Kasumi-1 (cell line): ENCODE measurements at regions not wholly inside any gene's neighbourhood (a gene's known extent, or its start where the extent isn't known, plus 50 kb on each side); places are given as distances from the start of the nearest gene placed in this dataset.

Experiments
- DNase-seq, 2 experiments: peaks; one replicate each; lab custom pipeline; 2025; lab: John Stamatoyannopoulos, UW

DNA sequence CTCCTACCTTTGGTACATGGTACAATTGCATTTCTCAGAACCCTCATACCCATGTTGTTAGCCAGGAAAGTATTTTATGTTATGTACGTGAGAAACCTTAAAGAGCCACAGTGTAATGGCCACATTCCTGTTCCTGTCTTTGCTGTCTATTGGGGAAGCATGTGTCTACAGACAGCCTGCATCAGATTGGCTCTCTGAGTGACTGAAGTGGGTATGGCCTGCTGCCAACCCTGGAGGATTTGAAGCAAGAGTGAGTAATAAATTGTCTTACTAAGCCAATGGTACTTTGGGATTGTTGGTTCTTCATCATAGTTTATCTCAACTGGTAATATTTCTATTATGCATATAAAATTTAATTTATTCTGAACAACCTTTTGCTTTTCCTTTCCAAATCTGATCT lies 574.1 kb downstream of the LMO7 start:
- DNase-seq: no peak

DNA sequence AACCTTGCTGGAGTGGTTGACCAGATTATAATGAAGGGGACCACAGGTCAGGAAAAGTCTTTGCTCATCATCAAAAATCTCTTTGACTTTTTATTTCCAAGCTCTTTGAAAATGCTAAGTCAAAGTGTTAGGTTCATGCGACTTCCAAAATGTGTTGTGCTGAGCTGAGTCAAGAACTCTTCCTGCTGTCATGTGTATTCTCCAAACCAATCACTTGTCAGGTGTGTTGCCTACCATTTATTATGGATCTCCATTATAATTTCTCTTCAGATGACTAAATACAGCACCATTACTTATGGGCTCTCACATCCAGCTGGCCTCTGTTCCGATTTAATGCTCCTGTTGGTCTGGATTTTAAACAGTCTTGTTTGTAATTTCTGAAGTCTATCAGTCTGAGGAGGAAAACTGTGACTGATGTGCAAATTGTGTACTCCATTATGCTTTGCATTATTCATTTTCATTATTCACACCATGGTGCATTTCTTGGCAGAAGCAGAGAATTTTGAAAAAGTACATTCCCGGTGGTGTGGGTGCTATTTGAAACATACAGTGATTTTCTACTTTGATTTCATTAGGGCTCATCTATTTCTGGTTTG lies 562.5 kb downstream of the LMO7 start:
- no peak for DNase-seq

DNA sequence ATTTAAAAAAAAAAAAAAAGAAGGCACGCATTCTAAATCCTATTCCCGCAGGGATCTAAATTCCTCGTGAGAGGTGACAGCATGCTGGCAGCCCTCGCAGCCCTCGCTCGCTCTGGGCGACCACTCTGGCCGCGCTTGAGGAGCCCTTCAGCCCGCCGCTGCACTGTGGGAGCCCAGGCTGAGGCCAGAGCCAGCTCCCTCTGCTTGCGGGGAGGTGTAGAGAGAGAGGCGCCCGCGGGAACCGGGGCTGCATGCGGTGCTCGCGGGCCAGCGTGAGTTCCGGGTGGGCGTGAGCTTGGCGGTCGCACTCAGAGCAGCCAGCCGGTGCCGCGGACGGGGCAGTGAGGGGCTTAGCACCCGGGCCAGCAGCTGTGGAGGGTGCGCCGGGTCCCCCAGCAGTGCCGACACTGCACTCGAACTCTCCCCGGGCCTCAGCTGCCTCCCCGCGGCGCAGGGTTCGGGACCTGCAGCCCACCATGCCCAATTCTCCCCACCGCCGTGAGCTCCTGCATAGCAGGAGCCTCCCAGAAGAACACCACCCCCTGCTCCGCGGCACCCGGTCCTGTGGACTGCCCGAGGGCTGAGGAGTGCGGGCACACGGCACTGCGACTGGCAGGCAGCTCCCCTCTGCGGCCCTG lies 553.9 kb downstream of the LMO7 start:
- DNase-seq: no peak

DNA sequence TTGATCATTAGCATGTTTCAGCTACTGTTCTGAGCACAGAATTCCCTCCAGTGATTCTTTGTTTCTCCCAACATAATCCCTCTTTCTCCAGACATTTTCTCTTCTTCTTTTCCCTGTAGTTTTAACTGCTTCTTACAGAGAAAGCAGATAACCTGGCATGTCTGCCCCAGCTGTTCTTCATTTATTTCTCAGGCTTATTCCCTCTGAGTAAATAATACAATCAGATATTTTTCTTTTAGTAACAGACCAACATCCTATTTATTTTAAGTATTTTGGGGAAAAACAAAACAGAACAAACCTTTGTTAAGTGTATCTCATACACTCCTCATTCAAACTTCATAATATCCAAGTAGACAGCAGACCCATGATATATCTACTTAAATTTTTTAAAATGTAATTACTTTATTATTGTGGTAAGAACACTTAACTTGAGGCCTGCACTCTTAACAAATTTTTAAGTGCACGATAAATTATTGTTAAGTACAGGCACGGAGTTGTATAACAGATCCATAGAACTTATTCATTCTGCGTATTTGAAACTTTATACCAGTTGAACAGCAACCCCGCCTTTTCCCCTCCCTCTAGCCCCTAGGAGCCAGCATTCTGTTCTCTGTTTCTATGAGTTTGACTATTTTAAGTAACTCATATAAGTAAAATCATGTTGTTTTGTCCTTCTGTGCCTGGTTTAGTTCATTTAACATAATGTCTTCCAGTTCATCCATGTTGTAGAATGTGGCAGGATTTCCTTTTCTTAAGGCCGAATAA lies 540.0 kb downstream of the LMO7 start:
- DNase-seq: no peak

DNA sequence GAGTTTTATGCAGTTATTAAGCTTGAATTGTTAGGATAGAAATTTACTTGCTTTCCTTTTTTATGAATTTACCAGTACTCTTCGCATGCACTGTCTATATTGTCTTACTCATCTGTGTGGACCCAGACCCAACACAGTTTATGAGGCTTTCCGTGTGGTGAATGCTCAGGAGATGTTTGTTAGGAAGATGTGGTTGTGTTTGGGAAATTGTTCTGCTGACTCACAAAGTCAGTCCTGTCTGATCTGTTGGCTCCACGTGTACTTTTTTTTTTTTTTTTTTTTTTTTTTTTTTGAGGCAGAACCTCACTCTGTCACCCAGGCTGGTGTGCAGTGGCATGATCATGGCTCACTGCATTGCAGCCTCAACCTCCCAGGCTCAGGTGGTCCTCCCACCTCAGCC lies 532.5 kb downstream of the LMO7 start:
- DNase-seq: no peak

DNA sequence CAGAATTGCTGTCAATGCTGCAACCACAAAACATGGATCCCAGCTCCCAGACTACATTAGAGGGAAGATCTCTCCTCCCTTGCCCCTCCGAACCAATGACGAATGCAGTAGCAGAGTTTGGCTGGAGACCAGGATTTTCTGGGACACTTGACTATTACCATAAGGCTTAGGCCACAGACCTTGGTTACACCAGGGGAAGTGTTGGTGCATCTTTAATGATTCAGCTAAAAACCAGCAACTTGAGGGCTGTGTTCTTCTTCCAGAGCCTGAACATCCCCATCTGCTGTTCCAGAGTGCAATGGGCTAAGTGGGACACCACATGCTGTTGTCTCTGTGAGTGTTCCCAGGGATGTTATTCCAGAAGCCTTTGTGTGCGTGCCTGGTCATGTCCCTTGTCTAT lies 528.2 kb downstream of the LMO7 start:
- no peak for DNase-seq

DNA sequence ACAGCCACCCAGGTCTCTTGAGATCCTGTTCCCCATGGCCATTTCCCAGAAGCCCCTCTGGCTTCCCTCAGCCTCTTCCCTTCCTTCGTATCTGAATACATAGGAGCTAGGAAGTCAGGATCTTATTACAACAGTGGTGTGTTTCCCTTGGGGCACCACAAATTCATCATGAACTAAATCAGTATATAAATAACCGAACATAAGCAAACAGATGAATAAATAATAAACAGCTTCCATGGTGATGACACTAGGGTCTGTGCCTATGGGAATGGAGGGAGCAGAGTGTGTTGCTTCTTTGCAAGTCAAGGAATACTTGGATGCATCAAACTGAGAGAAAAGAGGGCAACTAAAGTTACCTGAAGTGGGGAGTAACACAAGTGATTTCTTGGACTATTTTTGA lies 527.6 kb downstream of the LMO7 start:
- no peak for DNase-seq

DNA sequence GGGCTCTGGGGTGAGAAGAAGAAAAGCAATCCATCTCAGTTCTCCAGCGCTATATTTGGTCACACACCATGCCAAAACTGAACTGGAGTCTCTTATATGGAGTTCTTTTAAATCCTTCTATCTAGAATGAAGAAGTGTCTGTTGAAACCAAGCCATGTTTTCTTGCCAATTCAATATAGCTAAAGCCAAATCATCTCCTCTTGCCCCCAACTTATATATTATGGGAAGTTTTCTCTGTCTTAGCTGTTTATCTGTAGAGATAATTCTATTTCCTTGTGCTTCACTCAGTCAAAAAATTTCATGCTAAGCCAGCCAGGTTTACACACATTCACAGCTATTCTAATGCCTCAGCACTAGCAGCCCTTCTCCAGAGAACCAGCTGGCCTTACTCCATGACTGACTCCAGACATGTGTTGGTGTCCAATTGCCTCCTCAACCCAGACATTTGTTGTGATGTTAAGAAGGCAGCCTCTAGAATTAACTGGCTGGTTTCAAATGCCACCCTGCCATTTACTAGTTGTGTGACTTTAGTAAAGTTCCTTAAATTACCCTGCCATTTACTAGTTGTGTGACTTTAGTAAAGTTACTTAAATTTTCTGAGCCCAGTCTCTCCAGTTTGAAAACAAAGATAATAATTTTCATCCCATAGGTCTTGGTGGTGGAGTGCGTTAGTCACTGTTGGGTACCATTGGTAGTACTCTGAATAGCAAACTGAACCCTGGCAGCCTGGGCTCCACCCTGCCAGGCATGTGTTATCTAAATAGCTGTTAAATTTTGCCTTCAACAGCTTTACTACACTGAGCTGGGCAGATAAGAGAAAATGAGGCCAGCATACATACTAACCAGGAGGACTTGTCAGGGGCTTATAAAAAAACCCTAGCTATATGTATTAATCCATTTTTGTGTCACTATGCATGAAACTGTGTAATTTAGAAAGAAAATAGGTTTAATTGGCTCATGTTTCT lies 525.1 kb downstream of the LMO7 start:
- no peak for DNase-seq

DNA sequence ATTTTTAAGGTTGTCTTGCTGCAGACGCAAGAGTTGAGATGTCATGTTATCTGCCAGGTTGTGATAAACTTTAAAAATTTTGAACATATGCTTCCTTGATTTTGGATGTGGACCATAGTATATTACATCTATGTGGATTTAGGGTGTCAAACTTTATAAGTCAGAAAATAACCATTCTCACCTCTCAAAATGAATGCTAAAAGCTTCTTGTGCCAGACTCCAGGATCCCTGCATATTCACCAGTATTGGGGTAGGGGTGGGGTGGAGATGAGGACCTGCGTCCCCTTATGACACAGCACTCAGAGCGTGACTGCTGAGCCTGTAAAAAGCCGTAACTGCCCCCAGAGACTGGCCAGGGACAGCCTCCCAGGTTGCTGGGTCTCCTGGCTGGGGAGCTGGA lies 524.4 kb downstream of the LMO7 start:
- no peak for DNase-seq

DNA sequence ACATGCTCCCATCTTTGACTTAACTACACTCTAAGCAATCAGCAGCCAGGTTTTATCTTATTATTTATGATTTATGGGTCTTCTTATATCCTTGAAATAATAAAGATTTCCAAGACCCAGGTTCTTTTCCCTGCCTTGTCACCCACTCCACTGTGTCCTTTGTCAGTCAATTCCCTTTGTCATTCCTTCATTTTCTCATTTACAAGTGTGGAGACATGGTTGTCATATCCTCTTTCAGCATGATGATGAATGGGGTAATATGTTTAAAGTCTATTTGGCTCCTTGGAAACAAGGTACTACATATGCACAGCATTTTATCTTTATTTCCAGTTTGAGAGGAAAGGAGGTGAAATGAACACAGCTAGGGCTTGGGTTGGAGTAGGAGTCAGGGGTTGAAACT lies 521.8 kb downstream of the LMO7 start:
- no peak for DNase-seq

DNA sequence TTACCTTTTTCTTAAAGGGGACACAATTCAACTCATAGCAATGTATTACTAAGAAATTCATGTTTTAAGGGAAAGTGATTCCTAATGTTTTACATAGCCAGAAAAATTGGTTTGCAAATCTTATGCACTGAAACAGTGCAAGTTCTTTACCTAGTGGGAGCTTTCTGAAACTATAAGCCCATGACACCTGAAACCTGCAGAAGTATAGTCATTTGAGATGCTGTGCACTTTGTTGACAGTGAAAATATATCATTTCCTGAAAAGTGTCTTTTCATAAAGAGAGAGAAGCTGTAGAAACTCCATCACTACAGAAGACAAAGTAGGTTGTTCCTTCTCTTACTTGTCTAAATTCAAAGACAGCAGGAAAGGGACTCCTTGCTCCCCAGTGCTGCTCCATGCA lies 517.1 kb downstream of the LMO7 start:
- DNase-seq: no peak

DNA sequence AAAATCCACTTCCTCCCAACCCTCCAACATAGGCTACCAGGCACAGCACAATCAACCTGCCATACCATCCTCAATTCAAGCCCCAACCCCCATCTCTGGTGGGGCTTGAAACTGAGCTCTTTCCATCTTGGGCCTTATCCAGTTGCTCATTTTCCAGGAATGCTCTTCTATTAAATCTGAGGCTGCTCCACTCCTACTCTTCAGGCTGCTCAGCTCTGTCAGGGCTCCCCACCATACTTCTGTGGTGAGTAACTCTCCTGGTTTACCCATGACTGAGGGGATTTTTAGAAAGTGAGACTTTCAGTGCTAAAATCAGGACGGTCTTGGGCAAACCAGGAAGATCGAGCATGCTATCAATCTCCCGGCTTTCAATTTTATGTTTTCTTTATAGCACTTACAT lies 512.8 kb downstream of the LMO7 start:
- DNase-seq: no peak

DNA sequence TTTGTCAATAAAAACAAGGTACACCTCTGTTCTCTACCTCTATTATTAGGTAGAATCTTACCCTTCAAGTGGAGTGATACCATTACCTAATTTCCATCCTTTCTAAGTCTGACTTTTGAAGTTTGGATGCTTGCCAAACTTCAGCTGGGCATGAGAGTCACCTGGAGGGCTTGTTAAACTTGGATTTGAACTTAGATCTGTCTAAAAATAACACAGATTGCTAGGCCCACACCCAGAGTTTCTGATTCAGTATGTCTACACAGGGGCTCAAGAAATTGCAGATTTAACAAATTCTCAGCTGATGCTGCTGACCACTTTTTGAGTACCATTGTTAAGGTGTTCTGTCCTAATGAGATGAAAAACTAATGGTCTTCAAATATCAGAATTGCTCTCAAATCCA lies 512.2 kb downstream of the LMO7 start:
- no peak for DNase-seq

DNA sequence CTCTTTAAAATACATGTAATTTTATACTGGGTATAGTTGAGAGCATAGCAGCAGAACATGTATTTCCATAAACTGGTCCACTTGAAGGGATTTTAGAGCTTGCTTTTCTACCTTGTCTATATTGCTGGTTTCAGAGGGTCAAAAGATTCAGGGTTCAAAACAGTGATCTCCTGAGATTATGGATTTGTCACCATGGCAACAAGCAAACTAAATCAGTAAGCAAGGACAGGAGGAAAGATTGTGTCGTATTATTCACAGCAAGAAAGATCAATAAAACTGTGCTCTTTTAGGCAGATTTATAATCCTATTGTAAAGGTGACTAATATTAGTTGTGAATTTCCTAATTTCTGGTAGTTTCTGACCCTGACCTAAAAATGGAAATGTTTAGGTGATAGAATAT lies 496.4 kb downstream of the LMO7 start:
- DNase-seq: no peak

DNA sequence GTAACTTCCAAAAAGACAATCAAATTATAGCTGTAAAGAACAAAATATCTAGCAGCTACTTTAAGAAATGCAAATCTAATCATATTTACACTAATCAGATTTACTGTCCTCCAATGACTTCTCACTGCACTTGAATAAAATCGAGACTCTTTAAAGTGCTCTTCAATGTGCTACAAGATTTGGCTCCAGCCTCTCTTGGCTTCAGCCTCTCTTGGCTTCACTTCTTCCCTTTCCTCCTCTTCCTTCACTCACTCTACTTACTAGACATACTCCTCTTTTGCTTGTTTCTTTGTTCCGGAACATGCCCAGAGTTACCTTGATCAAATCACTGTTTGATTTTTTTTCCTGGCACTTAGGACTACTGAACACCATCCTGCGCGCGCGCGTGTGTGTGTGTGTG lies 495.4 kb downstream of the LMO7 start:
- DNase-seq: no peak

DNA sequence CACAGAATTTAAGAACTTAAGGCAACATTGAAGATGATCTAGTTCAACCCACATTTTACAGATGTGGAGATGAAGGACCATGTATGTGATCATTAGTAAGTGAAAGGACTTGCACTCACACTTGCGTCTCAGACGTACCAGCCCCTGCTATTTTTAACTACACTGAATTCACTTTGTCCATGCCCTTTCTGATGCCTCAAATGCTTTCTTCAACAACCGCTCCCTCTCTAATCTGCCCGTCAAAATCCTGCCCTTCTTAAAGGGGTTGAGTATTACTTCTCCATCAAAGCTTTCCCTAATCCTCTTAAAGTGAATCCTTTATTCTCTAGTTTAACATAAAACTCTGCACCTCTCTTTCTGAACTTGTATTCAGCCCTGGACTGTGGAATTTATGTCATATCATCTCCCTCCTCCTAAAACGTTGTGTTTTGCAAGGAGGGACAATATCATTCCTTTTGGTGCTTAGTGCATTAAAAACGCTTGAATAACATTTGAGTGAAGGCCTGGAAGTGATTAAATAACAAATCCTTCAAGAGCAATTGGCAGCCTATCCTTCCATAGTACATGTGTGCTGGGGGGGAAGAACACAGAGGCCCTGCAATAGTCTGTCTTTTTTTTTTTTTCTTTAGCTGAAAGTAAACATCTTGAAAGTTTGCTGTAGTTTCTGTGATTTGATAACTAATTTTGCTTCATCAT lies 493.3 kb downstream of the LMO7 start:
- DNase-seq: no peak

DNA sequence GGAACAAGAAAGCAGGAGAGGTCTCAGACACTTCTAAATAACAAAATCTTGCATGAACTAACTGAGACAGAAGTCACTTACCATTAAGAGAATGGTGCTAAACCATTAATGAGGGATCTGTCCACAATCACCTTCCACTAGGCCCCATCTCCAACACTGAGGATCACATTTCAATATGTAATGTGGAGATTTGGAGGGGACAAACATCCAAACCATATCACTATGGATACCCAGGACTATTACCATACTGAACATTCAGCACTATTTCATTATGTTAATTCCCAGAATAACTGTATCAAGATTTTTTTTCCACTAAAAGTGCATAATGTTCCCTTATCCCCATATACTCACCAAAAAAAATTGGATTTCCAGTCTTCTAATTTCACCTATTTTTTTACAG lies 491.8 kb downstream of the LMO7 start:
- no peak for DNase-seq

DNA sequence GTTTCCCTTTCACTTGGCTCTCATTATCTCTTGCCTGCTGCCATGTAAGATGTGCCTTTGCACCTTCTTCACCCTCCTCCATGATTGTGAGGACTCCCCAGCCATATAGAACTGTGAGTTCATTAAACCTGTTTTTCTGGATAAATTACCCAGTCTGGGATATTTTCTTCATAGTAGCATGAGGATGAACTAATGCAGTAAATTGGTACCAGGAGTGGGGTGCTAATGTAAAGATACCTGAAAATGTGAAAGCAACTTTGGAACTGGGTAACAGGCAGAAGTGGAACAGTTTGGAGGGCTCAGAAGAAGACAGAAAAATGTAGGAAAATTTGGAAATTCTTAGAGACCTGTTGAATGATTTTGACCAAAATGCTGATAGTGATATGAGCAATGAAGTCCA lies 487.4 kb downstream of the LMO7 start:
- DNase-seq: no peak

DNA sequence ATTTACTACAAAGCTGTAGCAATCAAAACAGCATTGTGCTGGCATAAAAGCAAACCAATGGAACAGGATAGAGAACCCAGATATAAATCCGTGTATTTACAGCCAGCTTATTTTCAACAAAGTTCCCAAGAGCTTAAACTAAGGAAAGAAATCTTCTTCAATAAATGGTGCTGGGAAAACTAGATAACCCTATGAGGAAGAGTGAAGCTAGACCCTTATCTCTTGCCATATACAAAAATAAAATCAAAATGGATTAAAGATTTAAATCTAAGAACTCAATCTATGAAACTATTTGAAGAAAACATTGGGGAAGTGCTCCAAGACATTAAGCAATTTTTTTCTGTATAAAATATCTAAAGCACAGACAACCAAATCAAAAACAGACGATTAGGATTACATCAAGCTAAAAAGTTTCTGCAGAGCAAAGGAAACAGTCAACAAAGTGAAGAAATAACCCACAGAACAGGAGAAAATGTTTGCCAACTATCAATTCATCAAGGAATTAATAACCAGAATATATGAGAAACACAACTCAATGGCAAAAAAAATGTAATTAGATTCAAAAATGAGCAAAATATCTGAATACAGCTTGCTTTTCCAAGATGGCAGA lies 480.7 kb downstream of the LMO7 start:
- DNase-seq: no peak

DNA sequence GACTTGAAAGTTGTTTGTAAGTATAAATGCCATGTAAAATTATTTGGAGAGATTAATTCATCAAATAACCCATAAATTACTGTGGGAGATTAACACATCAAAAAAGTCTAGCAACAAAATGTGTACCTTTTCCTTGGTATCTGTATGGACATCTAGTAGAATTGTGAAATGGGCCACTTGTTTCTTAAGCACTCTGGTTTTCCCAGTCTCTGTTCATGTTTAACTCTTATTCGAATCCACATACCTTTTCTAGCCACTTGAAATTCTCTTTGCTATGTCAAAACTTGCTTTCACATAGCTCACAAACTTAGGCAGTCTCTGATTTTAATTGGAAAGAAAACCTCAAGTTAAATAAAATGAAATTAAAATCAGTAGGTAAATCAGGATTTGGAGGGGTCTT lies 470.6 kb downstream of the LMO7 start:
- DNase-seq: no peak

DNA sequence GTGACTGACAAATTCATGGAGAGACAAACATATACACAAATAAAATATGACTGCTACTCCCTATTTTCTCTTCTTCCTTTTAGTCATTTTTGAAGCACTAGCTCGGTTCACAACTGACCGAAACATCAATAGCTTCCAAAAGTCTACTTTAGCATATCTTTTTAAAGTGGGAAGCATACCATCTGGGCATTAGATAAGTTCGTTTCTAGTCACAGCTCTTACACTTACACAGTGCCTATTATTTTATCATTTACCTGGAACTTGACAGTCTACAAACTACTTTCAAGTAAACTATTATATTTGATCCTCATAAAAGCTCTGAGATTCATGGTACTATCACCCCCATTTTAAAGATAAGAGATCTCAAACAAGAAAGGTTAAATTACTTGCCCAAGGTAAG lies 458.5 kb downstream of the LMO7 start:
- DNase-seq: no peak
